Ishikawa (cell line): ENCODE measurements at regions not wholly inside any gene's neighbourhood (a gene's known extent, or its start where the extent isn't known, plus 50 kb on each side); places are given as distances from the start of the nearest gene placed in this dataset.

Experiments used
- CEBPB ChIP-seq: IDR thresholded peaks from 2 replicates; pipeline ENCODE4 v1.6.1; 2012
- CREB1 ChIP-seq: IDR thresholded peaks from 2 replicates; pipeline ENCODE4 v1.6.1; 2012; ENCODE audit warnings: low read depth
- EGR1 ChIP-seq: IDR thresholded peaks from 2 replicates; pipeline ENCODE4 v1.6.1; 2012
- EP300 ChIP-seq: IDR thresholded peaks from 2 replicates; pipeline ENCODE4 v1.6.1; 2012; ENCODE audit warnings: borderline replicate concordance
- FOXM1 ChIP-seq: IDR thresholded peaks from 2 replicates; pipeline ENCODE4 v1.6.1; 2012; ENCODE audit warnings: low read depth, borderline replicate concordance
- MAX ChIP-seq: IDR thresholded peaks from 2 replicates; pipeline ENCODE4 v1.6.1; 2012
- NFIC ChIP-seq: IDR thresholded peaks from 2 replicates; pipeline ENCODE4 v1.6.1; 2012
- RAD21 ChIP-seq: IDR thresholded peaks from 2 replicates; pipeline ENCODE4 v1.6.1; 2012; ENCODE audit warnings: low read depth
- REST ChIP-seq: IDR thresholded peaks from 2 replicates; pipeline ENCODE4 v1.6.1; 2012; ENCODE audit warnings: low read depth, mild to moderate bottlenecking
- TAF1 ChIP-seq: IDR thresholded peaks from 2 replicates; pipeline ENCODE4 v1.6.1; 2012; ENCODE audit warnings: low read depth, mild to moderate bottlenecking
- TCF12 ChIP-seq: IDR thresholded peaks from 2 replicates; pipeline ENCODE4 v1.6.1; 2012; ENCODE audit warnings: low read depth
- TEAD4 ChIP-seq: IDR thresholded peaks from 2 replicates; pipeline ENCODE4 v1.6.1; 2012
- USF1 ChIP-seq: IDR thresholded peaks from 2 replicates; pipeline ENCODE4 v1.6.1; 2012
- YY1 ChIP-seq: IDR thresholded peaks from 2 replicates; pipeline ENCODE4 v1.6.1; 2012; ENCODE audit warnings: low read depth
- ZBTB7A ChIP-seq: IDR thresholded peaks from 2 replicates; pipeline ENCODE4 v1.6.1; 2012; ENCODE audit warnings: low read depth

GRCh38 chr1:31501505-31501904 lies 74.8 kb upstream of the TINAGL1 start:
- TF ChIP-seq TEAD4 (no peak), ZBTB7A (no peak), RAD21 (no peak), REST (no peak), TAF1 (no peak), MAX (no peak), NFIC (no peak), USF1 (no peak), TCF12 (no peak), EP300 (no peak), FOXM1 (no peak), CREB1 (no peak), CEBPB (no peak)

GRCh38 chr1:31502253-31502652 lies 74.1 kb upstream of the TINAGL1 start:
- TF ChIP-seq REST (peak; percentile 50; the same call in 1 of the 2 replicates), EP300 (no peak)

GRCh38 chr1:31502926-31503511 lies 73.3 kb upstream of the TINAGL1 start:
- TF ChIP-seq NFIC, result 0 out of 2 replicates have a peak, but pooled peaks have one; percentile 7
- TF ChIP-seq EGR1, result no peak
- TF ChIP-seq TAF1, result no peak

GRCh38 chr1:31503570-31503969 lies 72.7 kb upstream of the TINAGL1 start:
- no peak for TF ChIP-seq YY1
- no peak for TF ChIP-seq MAX
- no peak for TF ChIP-seq USF1
- TF ChIP-seq TEAD4, result no peak
- no peak for TF ChIP-seq FOXM1
- TF ChIP-seq EGR1, result no peak
- TF ChIP-seq CREB1, result no peak
- TF ChIP-seq CEBPB, result no peak
- no peak for TF ChIP-seq TAF1
- no peak for TF ChIP-seq RAD21
- TF ChIP-seq TCF12, result no peak
- TF ChIP-seq EP300, result no peak
- TF ChIP-seq REST, result no peak
- no peak for TF ChIP-seq ZBTB7A
- no peak for TF ChIP-seq NFIC

GRCh38 chr1:31504001-31504400 lies 72.3 kb upstream of the TINAGL1 start:
- TF ChIP-seq ZBTB7A (no peak), NFIC (no peak), CREB1 (no peak), MAX (no peak), CEBPB (no peak)
